DMS153 treated with DMSO at 0.1 percent for 48 hours (cell line): ENCODE measurements at regions not wholly inside any gene's neighbourhood (a gene's known extent, or its start where the extent isn't known, plus 50 kb on each side); places are given as distances from the start of the nearest gene placed in this dataset.

ENCODE experiments used
- DNase-seq: peaks from one replicate; lab custom pipeline; 2025; ENCODE audit not compliant: unreplicated experiment; lab: John Stamatoyannopoulos, UW

DNA sequence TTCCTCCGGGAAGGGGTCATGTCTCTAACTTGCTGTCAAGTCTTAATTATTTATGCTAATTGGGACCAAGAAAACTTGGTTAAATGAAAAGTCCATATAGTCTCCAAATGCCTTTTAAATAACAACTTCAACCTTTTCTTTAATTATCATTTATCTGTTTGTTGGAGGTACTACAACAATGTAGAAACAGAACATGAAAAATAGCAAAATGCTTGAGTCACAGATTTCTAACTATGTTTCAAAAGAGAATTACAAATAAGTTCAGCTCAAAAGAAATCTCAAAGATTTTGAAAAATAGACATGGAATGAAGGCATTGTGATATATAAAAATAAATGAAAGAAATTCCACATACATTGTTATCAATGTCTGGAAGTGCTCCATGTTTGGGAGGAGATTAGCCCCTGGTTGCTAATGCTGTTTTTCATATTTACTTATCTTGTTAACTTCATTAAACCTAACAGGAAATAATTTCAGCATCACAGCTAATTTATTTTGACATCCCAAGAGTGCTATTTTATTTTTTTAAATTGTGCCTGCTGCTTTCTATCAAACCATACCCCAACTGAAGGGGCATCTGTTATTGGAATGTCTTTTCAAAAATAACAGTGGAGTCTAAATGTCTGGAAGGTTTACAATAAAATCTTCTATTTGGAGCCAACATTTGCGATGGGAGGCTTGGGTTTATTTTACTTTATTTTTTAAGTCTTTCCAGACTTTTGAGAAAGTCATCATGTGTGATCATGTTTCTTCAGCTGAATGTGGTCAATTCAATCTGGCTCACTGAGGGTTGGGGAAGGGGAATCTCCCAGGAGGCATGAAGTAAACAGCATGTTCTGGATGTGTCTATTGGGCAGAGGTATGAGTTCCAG, 53.1 kb upstream of the ANKRD55 start:
- no peak for DNase-seq

DNA sequence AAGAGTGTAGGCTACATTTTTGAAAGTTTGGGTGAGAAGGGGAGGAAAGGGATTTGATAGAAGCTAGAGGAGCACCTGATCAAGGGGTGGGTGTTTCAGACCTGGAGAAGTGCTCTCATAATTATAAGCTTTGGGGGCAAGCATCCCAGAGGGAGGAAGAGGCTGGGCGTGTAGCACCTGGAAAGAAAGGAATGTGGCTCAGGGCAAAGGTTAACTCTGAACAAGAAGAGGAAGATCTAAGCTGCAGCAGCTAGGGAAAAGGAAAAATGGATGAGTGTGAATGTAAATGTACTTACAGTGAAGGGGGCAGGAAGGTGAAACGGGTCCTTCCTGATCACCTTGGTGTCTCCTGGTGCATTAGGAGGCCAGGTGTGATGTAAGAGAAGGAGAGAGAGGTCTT, 49.8 kb upstream of the ANKRD55 start:
- no peak for DNase-seq
